ENCODE measurements at regions not wholly inside any gene's neighbourhood (a gene's known extent, or its start where the extent isn't known, plus 50 kb on each side); places are given as distances from the start of the nearest gene placed in this dataset.

DNA sequence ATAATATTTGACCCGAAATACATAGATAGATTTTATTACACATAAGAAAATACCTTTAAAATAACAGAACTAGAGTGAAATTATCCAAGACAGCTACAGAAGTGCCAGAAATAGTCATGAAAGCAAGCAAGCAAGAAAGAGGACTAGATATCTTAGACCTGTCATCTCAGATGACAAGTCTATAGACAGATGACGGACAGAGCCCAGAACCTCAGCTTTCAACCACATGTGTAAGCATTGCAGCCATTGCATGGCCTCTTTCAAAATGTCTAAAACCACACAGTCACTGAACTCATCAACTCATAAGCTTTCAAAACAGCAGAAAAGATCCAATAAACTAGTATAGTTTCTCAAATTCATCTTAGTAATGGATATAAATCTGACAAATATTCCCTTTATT is 59.8 kb upstream of the FHIT start:
- DNase-seq: no peak

DNA sequence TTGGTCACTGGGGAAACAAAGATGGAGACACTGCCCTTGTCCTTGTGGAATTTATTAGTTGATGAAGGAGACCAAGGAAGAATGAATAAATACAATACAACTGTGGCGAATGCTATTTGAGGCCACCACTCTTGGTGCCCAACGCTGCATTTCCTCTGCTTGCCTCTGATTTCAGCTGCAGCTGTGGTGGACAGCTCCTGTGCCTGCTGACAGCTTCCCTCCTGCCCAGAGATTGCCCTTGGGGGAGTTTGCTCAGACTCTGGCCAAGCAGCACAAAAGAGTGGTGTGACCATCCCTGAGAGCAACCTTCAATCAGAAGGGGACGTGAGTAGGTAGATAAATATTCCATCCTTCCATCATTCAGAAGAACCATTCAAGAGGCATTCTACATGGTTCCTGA is 64.6 kb upstream of the FHIT start:
- no peak for DNase-seq

DNA sequence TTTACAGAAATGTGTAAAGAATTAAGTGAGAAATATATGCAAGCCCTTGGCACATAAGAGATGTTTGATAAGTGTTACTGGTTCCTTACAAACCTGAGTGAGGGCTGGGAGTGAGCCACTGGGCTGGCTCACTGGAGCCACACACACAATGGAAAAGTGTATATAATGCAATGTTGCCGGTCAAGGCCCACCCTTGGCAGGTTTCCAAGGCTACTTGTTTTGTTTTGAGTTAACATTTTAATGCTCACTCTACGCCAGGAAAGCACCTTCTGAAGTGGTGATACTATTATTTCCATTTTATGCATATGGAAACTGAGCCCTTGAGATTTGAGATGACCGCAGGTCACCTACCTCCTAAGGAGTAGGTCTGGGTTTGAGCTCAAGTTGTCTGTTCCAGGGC is 71.8 kb upstream of the FHIT start:
- DNase-seq: no peak

DNA sequence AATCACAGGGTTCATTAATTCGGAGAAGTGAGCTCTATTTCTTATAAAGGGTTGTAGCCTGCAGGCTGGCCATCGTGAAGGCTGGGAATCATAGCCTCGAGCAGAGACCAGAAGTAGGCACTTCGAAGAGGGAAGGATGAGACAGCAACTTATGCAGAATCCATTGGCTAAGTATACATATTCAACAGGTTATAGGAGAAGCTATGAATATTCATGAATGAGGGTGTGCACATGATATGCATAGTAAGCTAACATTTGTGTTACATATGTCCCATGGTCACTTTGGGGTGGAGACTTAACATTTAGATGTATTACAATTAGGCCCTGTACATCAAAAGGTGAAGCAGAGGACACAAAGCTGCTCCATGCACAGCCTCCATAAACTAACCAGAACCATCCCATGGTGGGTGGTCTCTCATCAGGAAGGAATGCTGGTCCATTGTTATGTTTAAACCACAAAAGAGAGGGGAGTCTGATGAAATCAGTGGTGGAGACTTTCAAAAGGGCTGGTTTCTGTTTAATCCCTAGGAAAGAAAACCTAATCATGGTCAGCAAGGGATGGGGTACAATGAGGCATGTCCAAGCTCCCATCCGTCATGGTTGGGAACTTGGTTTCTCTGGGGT is 80.8 kb upstream of the FHIT start:
- DNase-seq: no peak

DNA sequence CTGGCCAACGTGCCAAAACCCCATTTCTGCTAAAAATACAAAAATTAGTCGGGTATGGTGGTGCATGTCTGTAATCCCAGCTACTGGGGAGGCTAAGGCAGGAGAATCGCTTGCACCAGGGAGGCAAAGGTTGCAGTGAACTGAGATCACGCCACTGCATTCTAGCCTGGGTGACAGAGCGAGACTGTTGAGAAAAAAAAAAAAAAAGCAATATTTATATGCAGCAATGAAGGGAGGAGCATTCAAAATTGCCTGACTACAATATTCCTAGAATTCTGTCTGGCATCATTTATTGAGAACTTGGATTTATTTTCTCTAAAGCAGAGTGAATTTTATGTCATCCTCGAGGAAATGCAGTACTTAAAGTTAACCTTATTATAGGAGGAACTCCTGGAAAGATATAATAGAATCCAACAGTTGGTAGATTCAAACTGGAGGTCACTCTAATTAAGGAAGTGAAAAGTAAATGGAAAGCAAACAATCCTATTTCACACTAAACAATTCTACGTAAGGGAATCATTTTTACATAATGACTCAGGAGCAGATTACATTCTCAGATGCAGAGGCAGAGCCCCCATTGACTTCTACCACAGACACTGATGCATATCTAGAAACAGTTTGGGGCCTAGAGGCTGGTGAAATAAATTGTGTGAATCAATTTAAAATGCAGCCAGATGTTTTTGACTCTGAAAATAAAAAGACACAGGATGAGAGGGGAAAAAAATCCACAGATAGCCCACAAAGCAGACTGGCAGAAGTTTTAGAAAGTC is 82.1 kb upstream of the FHIT start:
- no peak for DNase-seq

DNA sequence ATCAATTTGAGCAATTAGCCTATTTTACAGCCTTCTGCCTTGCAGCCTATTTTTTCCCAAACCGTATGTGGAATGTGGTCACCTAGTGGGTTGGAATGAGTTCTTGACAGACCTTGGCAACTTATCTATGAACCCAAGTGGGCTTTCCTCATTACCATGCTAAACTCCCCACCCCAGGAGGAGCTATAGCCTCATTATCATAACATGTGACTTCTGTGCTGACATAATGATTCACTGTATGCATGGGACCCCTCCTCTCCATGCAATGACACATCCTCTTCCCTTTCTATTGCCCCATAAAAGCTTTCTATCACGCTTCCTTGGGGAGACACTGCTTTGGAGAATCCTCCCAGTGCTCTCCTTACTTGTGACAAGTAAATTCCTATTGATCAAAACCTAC is 83.5 kb upstream of the FHIT start:
- no peak for DNase-seq

DNA sequence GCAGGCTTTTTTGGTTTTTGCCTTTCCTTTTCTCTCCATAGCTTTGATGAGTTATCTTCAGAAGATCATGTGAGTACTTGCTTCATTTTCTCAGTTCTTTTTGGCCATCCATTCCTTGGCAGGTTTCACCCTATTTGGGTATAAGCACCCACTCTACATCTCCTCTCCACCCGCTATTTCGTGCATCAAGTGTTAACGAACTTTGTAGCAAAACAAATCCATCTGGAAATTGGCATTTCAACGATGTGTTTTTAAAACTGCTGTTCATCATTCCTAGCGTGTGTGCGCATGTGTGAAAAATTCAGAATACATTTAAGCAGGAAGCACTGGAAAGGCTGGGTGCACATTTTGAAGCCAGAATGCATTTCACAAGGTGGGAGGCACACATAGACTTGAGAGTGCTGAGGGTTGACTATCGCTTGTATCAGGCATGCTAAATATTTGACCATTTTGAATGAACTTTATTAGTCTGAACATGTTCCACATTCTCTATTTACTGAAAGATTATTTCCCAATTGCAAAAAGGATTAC is 89.7 kb upstream of the FHIT start:
- DNase-seq: no peak

DNA sequence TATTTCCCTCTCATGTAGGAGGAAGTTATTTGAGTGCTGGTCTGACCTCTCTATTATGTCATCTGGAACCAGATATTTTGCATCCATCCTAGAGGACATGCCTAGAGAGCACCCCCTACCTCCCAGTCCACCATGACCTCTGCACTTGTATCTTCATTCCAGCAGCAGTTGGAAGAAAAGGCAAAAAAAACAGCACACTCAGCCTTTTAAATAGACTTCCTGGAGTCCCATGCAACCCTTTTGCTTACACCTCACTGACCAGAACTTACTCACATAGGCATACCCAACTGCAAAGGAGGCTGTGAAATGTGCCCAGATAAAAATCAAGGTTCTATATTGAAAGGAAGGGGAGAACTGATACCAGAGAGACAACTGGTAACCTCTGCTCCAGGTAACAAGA is 92.3 kb upstream of the FHIT start:
- DNase-seq: no peak

DNA sequence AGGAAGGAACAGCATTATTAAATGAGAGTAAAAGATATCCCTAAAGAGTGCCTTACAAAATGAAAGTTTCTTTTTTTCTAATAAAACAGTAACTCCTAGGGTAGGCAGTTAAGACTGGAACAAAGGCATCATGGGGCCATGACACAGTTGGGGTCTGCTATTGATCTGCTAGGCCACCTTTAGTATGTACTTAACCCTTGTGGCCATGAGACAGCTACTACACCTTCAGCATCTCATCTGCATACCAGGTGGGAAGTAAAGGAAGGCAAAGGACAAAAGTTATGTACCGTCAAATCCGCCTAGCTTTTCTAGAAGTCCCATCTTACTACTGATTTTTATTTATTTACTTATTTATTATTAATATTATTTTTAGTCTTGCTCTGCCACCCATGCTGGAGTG is 93.8 kb upstream of the FHIT start:
- no peak for DNase-seq

DNA sequence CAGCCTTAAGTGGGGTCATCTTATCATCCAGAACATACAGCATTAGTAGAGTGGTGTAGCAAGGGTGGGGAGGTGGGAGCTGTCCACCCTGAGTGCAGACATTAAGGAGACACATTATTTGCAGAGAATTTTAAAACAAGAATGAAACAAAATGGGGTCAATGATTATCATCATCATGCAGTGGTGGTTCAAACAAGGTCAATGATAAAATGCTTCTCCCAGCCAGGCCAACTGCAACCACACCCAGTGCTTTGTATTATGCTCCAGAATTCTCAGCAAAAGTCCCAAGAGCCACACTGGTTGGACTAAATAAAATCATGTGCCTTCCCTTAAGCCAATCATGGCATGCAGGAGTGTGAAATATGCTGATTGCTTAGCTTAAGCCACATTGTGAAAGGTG is 96.7 kb upstream of the FHIT start:
- DNase-seq: no peak

DNA sequence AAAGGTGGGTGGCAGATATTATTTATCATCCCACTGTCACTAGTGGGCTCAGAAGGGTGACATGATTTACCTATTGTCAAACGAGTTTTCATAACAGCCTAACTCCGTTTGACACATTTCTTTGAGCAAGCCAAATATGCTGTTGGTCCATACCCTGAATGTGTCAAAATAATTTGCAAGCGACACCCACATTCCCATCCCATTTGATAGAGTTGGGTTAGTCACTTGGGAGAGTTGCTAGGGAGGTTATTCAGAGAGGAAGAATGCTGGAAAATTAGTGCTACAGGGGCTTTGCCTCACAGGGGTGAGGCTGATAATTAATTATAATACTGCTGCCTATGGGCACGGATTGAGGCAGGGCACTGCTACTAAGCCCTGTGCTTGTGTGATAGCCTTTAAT is 98.5 kb upstream of the FHIT start:
- no peak for DNase-seq

DNA sequence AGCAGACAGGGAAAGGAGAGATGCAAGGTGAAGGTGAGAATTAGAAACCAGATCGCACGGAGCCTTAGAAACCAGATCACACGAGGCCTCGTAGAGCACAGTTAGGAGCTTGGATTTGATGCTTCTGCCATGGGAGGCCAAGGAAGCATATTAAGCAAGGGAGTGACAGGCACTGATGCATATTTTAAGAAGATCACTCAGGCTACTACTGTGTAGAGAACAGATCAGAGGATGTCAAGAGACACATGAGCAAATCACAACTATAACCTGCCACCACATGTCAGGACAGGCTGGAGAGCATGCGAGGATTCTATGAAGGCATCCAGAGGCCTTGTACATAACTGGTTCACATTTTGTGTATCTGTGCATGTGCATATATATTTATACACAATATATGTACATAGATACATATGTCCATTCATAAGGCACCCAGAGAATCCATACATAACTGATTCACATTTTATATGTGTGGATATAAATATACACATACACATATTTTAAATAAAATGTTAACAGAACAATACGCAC is 99.6 kb upstream of the FHIT start:
- no peak for DNase-seq

DNA sequence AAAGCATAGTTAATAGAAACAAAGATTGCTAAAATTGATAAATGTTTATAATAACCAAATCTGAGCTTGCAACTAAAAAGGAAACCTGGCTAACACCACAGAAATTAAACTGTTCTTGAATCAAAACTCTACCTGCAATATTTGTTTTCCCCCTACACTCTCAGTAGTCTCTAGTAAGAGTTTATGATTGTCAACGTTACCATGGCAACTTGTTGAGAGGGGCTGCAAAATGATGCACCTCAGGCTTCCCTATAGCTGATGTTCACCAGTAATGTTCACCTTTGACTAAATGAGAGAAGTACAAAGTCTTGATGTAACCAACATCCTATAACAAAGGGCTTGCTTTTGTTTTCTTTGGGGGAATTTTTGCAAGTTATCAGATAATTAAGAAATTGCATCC is 101.1 kb upstream of the FHIT start:
- DNase-seq: no peak

DNA sequence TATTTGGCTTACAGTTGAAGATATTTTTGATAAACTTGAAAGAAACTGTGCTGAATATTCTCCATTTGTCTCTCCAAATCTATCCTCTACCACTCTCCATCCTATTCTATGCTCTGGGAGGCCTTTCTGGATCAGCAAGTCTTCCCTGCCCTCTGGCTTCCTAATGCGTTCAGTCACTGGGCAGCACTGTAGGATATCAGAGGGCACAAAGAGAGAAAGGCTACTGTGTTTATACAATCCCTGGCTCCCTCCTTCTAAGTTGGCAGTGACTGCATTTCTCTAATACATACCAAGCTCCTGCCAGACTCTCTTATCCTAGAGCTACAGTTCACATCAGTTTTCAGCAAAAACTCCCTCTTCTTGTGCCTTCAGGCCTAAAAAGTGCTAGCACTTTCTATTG is 102.1 kb upstream of the FHIT start:
- no peak for DNase-seq

DNA sequence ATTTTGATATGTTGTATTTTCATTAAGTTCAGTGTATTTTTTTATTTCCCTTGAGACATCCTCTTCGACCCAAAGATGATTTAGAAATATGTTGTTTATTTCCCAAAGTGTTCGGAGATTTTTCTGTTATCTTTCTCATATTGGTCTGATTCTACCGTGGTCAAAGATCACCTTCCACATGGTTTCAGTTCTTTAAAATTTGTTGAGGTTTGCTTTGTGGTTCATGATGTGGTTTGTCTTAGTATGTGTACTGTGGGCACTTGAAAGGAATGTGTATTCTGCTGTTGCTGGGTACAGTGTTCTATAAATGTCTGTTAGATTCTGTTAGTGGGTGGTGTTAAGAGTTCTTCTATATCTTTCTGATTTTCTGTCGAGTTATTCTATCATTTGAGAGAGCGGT is 103.4 kb upstream of the FHIT start:
- no peak for DNase-seq

DNA sequence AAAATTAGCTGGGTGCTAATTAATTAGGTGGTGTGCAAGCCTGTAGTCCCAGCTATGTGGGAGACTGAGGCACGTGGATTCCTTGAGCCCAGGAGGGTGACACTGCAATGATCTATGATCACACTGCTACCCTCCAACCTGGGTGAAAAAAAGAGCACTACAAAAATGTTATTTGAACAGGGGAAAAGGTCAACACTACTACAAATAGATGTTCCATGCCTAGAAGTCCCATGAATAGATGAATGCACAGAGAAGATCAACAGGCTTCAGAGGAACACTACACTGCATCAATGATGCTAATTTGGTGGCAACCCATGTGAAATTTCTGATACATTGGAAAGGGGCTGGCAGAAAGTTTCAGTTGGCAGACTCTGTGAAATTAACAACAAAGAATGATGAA is 105.4 kb upstream of the FHIT start:
- DNase-seq: no peak

DNA sequence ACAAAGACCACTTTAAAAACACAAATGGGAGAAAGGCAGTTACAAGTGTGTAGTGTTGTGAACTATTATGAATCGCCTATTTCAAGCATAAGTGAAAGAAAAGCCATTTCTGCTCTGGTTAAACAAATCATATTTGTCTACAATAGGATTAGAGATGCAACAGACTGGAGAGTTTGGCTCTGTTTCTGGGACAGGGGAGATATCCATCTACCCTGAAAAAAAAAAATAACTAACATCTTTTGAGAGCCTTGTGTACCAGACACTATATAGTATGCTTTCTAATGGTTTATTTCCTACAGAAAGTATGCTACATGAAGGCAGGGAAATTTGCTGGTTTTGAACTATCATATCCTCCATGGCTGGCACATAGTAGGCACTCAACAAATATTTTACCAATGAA is 106.7 kb upstream of the FHIT start:
- DNase-seq: no peak

DNA sequence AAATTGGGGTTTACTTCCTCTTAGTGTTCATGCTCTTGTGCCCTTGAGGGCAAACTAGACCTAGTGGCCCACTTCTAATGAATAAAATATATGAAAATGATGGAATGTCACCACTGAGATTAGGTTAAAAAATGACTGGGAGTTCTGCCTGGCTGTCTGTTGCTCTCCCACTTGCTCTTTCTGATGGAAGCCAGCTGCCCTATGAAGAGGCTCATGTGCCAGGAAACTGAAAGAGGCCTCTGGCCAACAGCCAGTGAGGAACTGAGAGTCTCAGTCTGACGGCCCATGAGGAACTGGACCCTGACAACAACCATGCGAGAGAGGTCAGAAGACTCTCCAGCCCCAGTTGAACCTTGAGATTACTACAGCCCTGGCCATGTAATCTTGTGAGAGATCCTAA is 107.1 kb upstream of the FHIT start:
- DNase-seq: peak; percentile 2

DNA sequence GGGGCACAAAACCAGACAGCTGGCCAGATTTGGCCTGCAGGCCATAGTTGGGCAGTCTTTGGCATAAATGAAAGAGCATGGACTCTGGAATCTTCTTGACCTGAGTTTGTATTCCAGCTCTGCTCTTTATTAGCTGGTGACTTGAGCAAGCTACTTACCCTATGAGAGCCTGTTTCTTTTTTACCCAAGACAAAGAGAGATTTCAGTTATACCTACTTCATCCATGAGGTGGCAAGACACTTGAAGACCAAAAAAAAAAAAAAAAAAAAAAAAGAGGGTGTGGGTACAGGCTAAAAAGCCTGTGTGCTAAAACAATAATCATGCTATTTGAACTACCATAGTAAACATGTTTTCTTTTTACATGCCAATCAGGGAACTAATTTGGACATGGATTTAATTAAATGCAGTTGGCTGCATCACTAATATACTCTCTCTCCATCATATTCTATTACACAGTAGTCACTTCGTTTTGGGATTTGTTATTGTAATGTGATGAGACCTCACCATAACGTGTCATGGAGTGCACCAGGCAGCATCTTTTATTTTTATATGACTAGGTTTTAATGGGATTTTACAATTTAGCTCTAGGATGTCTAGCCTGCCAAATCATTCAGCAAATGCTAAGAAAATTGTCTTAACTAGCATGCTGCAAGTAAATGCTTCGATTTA is 109.2 kb upstream of the FHIT start:
- no peak for DNase-seq

DNA sequence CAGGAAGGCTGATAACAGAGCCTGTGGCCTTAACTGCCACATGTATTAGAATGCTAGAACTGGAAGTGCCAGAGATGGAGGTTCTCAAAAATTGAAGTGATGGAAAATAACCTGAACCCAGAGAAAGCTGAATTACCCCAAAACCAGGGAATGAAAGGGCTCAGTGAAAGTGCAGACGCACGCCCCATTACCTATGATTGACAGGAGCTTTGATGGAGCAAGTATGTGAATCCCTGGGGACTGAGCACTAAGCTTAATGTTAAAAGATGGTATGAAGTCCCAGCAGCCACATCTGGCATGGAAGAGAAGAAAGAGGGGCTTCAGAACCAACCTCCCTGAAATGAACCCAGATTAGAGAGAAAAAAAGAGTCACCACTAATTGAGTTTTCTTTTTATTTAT is 118.4 kb upstream of the FHIT start:
- DNase-seq: no peak

DNA sequence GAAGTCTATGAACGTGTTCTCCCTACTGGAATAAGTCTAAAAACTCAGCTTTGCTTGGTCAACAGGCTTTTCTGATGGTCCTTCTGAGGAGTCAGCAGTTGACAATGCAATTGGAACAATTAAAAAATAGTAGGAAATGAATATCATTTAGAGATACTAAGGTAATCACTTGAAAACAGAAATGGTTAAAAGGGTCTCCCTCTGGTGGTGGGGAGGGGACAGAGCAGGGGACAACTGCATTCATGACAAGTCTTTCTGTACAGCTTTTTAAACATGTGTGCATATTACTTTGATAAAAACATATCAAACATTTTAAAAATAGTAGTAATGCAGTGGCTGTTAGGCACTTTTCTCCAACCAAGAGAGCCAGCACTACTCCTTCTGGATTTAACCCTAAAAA is 119.9 kb upstream of the FHIT start:
- DNase-seq: no peak

DNA sequence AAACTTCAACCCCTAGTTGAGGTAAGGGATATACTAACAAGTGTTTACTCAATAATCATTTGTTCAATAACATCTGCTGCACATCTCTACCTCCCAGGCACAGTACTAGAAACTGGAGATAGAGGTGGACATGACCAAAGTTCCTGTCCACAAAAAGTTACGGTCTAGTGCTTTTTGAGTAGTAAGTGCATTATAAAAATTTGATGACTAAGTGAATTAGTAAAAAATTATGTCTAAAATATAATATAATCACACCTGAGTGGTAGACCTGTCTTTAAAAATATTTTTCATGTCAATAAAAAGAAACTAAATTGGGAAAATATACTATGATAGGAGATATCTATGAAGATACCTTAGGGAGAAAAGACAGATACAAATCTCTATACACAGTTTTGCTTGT is 121.5 kb upstream of the FHIT start:
- no peak for DNase-seq

DNA sequence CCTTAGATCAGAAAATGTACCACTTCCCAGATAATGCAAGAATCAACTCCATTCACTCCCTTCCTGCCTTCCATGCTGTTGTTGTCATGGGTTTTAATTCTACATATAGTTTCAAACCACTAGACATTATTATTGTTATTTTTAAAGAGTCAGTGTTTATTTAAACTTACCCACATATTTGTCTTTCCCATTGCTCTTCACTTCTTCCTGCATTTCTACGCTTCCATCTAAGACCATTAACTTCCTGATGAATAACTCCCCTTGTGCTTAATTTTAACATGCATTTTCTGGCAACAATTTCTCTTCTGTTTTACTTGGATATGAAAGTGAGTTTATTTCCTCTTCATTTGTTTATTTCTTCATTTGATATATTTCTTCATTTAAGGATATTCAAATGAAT is 127.1 kb upstream of the FHIT start:
- no peak for DNase-seq

DNA sequence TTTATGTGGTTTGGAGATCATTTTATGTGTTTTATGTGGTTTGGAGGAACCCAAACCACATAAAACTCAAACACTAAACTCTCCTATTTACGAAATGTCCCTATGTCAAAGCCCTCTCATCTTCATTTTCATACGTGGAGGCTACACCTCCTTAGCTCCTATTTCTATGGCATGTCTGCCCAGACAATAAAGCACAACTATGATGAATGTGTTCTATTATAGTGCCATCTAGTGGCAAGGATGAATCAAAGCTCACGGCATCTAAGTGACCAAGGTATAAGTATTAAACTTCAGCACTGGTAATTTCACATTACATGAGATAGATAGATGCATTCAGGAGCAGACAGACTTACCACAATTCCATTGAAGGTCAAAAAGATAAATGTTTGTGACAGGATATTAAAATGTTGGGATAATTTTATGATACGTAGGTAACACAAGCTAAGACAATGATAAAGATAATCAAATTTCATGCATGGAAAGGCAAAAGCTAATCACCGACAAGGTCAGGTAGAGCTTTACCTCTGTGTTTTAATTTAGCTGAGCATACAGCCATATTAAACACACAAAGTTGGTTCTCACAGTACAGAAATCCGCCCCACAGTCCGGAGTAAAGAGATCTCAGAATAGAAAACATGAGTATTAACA is 130.6 kb upstream of the FHIT start:
- no peak for DNase-seq

All from NCI-H510A treated with DMSO at 0.1 percent for 48 hours (cell line).